ENCODE measurements at regions not wholly inside any gene's neighbourhood (a gene's known extent, or its start where the extent isn't known, plus 50 kb on each side); places are given as distances from the start of the nearest gene placed in this dataset.

- CTCF ChIA-PET = no interaction called here
- no peak overlapping the region for H3K27ac ChIP-seq (ENCODE audit: extremely low read depth, low read depth, low read length)
- no peak overlapping the region for H3K4me3 ChIP-seq (ENCODE audit: low read depth, low read length)
- H3K36me3 ChIP-seq (ENCODE audit: control insufficient read depth in 2 of 2, insufficient read depth in 1 of 2, low read length in 2 of 2) = no peaks in the 10 kb centered on the region
- H3K9me3 ChIP-seq (ENCODE audit: control insufficient read depth, insufficient read depth, low read depth, low read length) = no peaks in the 10 kb centered on the region
- POLR2A ChIA-PET = no interaction called here
- no peaks in the 10 kb centered on the region for H3K4me1 ChIP-seq (ENCODE audit: control insufficient read depth, insufficient read depth, low read length)
- no peak for TF ChIP-seq ZNF626 (tag by site-specific recombination; IDR thresholded peaks at IDR 0.05)
- TF ChIP-seq, protein P1, sequence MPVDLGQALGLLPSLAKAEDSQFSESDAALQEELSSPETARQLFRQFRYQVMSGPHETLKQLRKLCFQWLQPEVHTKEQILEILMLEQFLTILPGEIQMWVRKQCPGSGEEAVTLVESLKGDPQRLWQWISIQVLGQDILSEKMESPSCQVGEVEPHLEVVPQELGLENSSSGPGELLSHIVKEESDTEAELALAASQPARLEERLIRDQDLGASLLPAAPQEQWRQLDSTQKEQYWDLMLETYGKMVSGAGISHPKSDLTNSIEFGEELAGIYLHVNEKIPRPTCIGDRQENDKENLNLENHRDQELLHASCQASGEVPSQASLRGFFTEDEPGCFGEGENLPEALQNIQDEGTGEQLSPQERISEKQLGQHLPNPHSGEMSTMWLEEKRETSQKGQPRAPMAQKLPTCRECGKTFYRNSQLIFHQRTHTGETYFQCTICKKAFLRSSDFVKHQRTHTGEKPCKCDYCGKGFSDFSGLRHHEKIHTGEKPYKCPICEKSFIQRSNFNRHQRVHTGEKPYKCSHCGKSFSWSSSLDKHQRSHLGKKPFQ (tag by site-specific recombination; IDR thresholded peaks at IDR 0.05) = no peak
- no peak for TF ChIP-seq ZNF350 (tag by site-specific recombination; IDR thresholded peaks at IDR 0.05)
- no peak for TF ChIP-seq GFI1B (tag by site-specific recombination; IDR thresholded peaks at IDR 0.05)
- TF ChIP-seq ZSCAN30 (tag by site-specific recombination; IDR thresholded peaks at IDR 0.05) = no peak
- TF ChIP-seq, protein P2, sequence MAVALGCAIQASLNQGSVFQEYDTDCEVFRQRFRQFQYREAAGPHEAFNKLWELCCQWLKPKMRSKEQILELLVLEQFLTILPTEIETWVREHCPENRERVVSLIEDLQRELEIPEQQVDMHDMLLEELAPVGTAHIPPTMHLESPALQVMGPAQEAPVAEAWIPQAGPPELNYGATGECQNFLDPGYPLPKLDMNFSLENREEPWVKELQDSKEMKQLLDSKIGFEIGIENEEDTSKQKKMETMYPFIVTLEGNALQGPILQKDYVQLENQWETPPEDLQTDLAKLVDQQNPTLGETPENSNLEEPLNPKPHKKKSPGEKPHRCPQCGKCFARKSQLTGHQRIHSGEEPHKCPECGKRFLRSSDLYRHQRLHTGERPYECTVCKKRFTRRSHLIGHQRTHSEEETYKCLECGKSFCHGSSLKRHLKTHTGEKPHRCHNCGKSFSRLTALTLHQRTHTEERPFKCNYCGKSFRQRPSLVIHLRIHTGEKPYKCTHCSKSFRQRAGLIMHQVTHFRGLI (tag by site-specific recombination; IDR thresholded peaks at IDR 0.05) = no peak
- TF ChIP-seq ZNF830 (tag by site-specific recombination; IDR thresholded peaks at IDR 0.05; ENCODE audit: low read depth) = no peak
- TF ChIP-seq ZNF645 (tag by site-specific recombination; IDR thresholded peaks at IDR 0.05) = no peak
- TF ChIP-seq ZSCAN23 (tag by site-specific recombination; IDR thresholded peaks at IDR 0.05) = no peak
- TF ChIP-seq ZNF10 (tag by site-specific recombination; IDR thresholded peaks at IDR 0.05) = no peak
- TF ChIP-seq ZBTB21 (tag by site-specific recombination; IDR thresholded peaks at IDR 0.05) = no peak
- no peak for TF ChIP-seq ZNF239 (tag by site-specific recombination; IDR thresholded peaks at IDR 0.05)
- TF ChIP-seq, protein P3, sequence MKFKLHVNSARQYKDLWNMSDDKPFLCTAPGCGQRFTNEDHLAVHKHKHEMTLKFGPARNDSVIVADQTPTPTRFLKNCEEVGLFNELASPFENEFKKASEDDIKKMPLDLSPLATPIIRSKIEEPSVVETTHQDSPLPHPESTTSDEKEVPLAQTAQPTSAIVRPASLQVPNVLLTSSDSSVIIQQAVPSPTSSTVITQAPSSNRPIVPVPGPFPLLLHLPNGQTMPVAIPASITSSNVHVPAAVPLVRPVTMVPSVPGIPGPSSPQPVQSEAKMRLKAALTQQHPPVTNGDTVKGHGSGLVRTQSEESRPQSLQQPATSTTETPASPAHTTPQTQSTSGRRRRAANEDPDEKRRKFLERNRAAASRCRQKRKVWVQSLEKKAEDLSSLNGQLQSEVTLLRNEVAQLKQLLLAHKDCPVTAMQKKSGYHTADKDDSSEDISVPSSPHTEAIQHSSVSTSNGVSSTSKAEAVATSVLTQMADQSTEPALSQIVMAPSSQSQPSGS (tag by site-specific recombination; IDR thresholded peaks at IDR 0.05; ENCODE audit: low read depth) = no peak
- TF ChIP-seq ZNF692 (tag by site-specific recombination; IDR thresholded peaks at IDR 0.05) = no peak
- no peak for TF ChIP-seq FEZF1 (tag by site-specific recombination; IDR thresholded peaks at IDR 0.05)
- TF ChIP-seq ZNF394 (tag by site-specific recombination; IDR thresholded peaks at IDR 0.05; ENCODE audit: borderline replicate concordance) = no peak
Measured at GRCh38 chr16:17992416-17992815, 344.1 kb downstream of the NPIPA8 start.

GRCh38 chr16:17989255-17989654, 347.3 kb downstream of the NPIPA8 start:
- ChIA-PET CTCF (no interaction called here), POLR2A (no interaction called here)
- no peak overlapping the region for H3K4me3 ChIP-seq (ENCODE audit: low read depth, low read length)
- no peak overlapping the region for H3K27ac ChIP-seq (ENCODE audit: extremely low read depth, low read depth, low read length)
- no peaks in the 10 kb centered on the region for H3K9me3 ChIP-seq (ENCODE audit: control insufficient read depth, insufficient read depth, low read depth, low read length)
- no peaks in the 10 kb centered on the region for H3K36me3 ChIP-seq (ENCODE audit: control insufficient read depth in 2 of 2, insufficient read depth in 1 of 2, low read length in 2 of 2)
- no peaks in the 10 kb centered on the region for H3K4me1 ChIP-seq (ENCODE audit: control insufficient read depth, insufficient read depth, low read length)
- TF ChIP-seq ZNF549 (tag by site-specific recombination; IDR thresholded peaks at IDR 0.05) (no peak), OSR2 (tag by site-specific recombination; IDR thresholded peaks at IDR 0.05) (no peak), ZNF138 (tag by site-specific recombination; IDR thresholded peaks at IDR 0.05; ENCODE audit: borderline replicate concordance) (no peak), ZNF391 (tag by site-specific recombination; IDR thresholded peaks at IDR 0.05; ENCODE audit: borderline replicate concordance, low read depth) (no peak), ZNF558 (tag by site-specific recombination; IDR thresholded peaks at IDR 0.05) (no peak), ZNF184 (tag by site-specific recombination; IDR thresholded peaks at IDR 0.05) (no peak), ZFP3 (tag by site-specific recombination; IDR thresholded peaks at IDR 0.05; ENCODE audit: low read depth) (no peak), ZNF837 (tag by site-specific recombination; IDR thresholded peaks at IDR 0.05) (no peak)
- TF ChIP-seq, protein P4, sequence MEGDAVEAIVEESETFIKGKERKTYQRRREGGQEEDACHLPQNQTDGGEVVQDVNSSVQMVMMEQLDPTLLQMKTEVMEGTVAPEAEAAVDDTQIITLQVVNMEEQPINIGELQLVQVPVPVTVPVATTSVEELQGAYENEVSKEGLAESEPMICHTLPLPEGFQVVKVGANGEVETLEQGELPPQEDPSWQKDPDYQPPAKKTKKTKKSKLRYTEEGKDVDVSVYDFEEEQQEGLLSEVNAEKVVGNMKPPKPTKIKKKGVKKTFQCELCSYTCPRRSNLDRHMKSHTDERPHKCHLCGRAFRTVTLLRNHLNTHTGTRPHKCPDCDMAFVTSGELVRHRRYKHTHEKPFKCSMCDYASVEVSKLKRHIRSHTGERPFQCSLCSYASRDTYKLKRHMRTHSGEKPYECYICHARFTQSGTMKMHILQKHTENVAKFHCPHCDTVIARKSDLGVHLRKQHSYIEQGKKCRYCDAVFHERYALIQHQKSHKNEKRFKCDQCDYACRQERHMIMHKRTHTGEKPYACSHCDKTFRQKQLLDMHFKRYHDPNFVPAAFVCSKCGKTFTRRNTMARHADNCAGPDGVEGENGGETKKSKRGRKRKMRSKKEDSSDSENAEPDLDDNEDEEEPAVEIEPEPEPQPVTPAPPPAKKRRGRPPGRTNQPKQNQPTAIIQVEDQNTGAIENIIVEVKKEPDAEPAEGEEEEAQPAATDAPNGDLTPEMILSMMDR (tag by site-specific recombination; IDR thresholded peaks at IDR 0.05) = no peak
